NCI-H2107 (cell line): ENCODE measurements at regions not wholly inside any gene's neighbourhood (a gene's known extent, or its start where the extent isn't known, plus 50 kb on each side); places are given as distances from the start of the nearest gene placed in this dataset.
"Not testable (repeated sequence)": the region's sequence is repeated elsewhere in the genome, so short reads cannot be mapped to it uniquely, and the experiment has no call there.

ENCODE experiments used
- DNase-seq: peaks from one replicate; lab custom pipeline; 2025; lab: John Stamatoyannopoulos, UW

- no peak for DNase-seq
Observed at GRCh38 chr13:22967669-22968068, 213.1 kb upstream of the SGCG start.

- DNase-seq: no peak
Observed at GRCh38 chr13:22979952-22980351, 200.8 kb upstream of the SGCG start.

- no peak for DNase-seq
Observed at GRCh38 chr13:22980936-22981335, 199.8 kb upstream of the SGCG start.

- no peak for DNase-seq
Observed at GRCh38 chr13:22993148-22993547, 187.6 kb upstream of the SGCG start.

- DNase-seq: no peak
Observed at GRCh38 chr13:23003446-23003845, 177.3 kb upstream of the SGCG start.

- DNase-seq: no peak
Observed at GRCh38 chr13:23007426-23007825, 173.4 kb upstream of the SGCG start.

GRCh38 chr13:23018143-23018542 lies 162.6 kb upstream of the SGCG start:
- no peak for DNase-seq

- no peak for DNase-seq
Observed at GRCh38 chr13:23020246-23020843, 160.4 kb upstream of the SGCG start.

GRCh38 chr13:23021906-23022305 lies 158.9 kb upstream of the SGCG start:
- DNase-seq: no peak

GRCh38 chr13:23022704-23023103 lies 158.1 kb upstream of the SGCG start:
- no peak for DNase-seq

- no peak for DNase-seq
Observed at GRCh38 chr13:23025864-23026608, 154.7 kb upstream of the SGCG start.

GRCh38 chr13:23039266-23039935 lies 141.4 kb upstream of the SGCG start:
- no peak for DNase-seq

- DNase-seq: no peak
Observed at GRCh38 chr13:23042181-23042580, 138.6 kb upstream of the SGCG start.

- DNase-seq: no peak
Observed at GRCh38 chr13:23044906-23045305, 135.9 kb upstream of the SGCG start.

- DNase-seq: no peak
Observed at GRCh38 chr13:23050126-23050525, 130.7 kb upstream of the SGCG start.

GRCh38 chr13:23053711-23054110 lies 127.1 kb upstream of the SGCG start:
- not testable (repeated sequence) for DNase-seq

GRCh38 chr13:23059173-23059572 lies 121.6 kb upstream of the SGCG start:
- DNase-seq: no peak

GRCh38 chr13:23060959-23061358 lies 119.8 kb upstream of the SGCG start:
- DNase-seq: no peak

- DNase-seq: no peak
Observed at GRCh38 chr13:23067129-23067528, 113.7 kb upstream of the SGCG start.

GRCh38 chr13:23069566-23069965 lies 111.2 kb upstream of the SGCG start:
- no peak for DNase-seq

- DNase-seq: no peak
Observed at GRCh38 chr13:23074075-23074828, 106.5 kb upstream of the SGCG start.

- DNase-seq: no peak
Observed at GRCh38 chr13:23081220-23081619, 99.6 kb upstream of the SGCG start.

- DNase-seq: no peak
Observed at GRCh38 chr13:23081901-23082300, 98.9 kb upstream of the SGCG start.
